Mesothelial cell of epicardium (in vitro differentiated cells): ENCODE measurements at regions not wholly inside any gene's neighbourhood (a gene's known extent, or its start where the extent isn't known, plus 50 kb on each side); places are given as distances from the start of the nearest gene placed in this dataset.

ENCODE experiments used
- DNase-seq, 2 experiments: peaks; one replicate each; pipeline ENCODE4 v3.0.0; 2021; ENCODE audit warnings: low spot score in 2 of 2; ENCODE audit not compliant: unreplicated experiment in 2 of 2
- H3K27ac Mint-ChIP-seq: 2 replicates; pipeline ENCODE4 v1.8.0; 2021; ENCODE audit warnings: mixed read lengths
- H3K27me3 Mint-ChIP-seq: 2 replicates; pipeline ENCODE4 v1.8.0; 2021; ENCODE audit warnings: low read depth, mixed read lengths
- H3K36me3 Mint-ChIP-seq: 2 replicates; pipeline ENCODE4 v1.8.0; 2021; ENCODE audit warnings: mixed read lengths
- H3K4me1 Mint-ChIP-seq: 2 replicates; pipeline ENCODE4 v1.8.0; 2021; ENCODE audit warnings: mixed read lengths
- H3K4me3 Mint-ChIP-seq: 2 replicates; pipeline ENCODE4 v1.8.0; 2021; ENCODE audit warnings: mild to moderate bottlenecking, moderate library complexity, mixed read lengths
- H3K9me3 Mint-ChIP-seq: 2 replicates; pipeline ENCODE4 v1.8.0; 2021; ENCODE audit warnings: mixed read lengths
- TF ChIP-seq, protein P1 (sequence below): fragments of 200-600 bp; sonication (generic); IDR thresholded peaks from one replicate; pipeline ENCODE4 v1.5.0; 2021; ENCODE audit warnings: antibody characterized with exemption; ENCODE audit not compliant: unreplicated experiment

DNA sequence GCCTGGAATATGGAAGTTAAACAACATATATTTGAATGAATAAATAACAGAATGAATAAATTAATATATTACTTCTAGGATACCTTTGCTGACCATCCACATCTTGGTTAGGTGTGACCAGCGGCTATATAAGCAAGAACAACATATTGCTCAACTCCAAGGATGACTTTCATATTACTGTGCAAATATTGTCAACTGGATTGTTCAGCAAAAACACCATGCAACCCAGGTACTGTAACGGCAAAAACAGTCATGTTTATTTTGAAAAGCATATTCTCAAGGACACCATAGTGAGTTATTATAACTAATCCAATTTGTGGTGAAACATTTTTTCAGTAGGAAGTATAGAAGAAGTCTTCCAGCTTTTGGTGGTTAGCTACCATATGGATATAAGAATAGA, 907.9 kb downstream of the IGSF11 start:
- H3K4me3 Mint-ChIP-seq, result no peak overlapping the region
- TF ChIP-seq, protein P1, sequence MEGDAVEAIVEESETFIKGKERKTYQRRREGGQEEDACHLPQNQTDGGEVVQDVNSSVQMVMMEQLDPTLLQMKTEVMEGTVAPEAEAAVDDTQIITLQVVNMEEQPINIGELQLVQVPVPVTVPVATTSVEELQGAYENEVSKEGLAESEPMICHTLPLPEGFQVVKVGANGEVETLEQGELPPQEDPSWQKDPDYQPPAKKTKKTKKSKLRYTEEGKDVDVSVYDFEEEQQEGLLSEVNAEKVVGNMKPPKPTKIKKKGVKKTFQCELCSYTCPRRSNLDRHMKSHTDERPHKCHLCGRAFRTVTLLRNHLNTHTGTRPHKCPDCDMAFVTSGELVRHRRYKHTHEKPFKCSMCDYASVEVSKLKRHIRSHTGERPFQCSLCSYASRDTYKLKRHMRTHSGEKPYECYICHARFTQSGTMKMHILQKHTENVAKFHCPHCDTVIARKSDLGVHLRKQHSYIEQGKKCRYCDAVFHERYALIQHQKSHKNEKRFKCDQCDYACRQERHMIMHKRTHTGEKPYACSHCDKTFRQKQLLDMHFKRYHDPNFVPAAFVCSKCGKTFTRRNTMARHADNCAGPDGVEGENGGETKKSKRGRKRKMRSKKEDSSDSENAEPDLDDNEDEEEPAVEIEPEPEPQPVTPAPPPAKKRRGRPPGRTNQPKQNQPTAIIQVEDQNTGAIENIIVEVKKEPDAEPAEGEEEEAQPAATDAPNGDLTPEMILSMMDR, result no peak
- H3K36me3 Mint-ChIP-seq, result no peaks in the 10 kb centered on the region
- no peaks in the 10 kb centered on the region for H3K9me3 Mint-ChIP-seq
- no peaks in the 10 kb centered on the region for H3K27me3 Mint-ChIP-seq
- H3K4me1 Mint-ChIP-seq, result no peaks in the 10 kb centered on the region
- DNase-seq, result no peak
- no peak overlapping the region for H3K27ac Mint-ChIP-seq

DNA sequence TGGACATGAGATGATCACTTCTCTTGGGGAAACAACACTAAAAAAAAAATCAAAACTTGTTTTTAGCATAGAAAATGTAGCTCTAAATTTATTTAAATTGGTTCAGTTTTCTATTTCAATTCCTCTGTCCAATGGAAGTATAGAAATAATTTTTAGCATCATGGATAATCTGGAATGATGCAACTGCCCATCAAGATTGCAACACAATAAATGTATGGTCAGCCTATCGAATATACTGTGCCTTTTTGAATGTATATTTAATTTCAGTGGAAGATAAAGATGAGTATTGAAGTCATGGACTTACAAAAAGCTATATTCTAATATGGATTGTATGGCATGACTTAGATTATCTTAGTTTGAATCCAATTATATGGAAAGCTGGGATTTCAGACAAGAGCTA, 906.7 kb downstream of the IGSF11 start:
- no peak overlapping the region for H3K27ac Mint-ChIP-seq
- no peaks in the 10 kb centered on the region for H3K9me3 Mint-ChIP-seq
- DNase-seq, result no peak
- H3K36me3 Mint-ChIP-seq, result no peaks in the 10 kb centered on the region
- no peaks in the 10 kb centered on the region for H3K27me3 Mint-ChIP-seq
- no peaks in the 10 kb centered on the region for H3K4me1 Mint-ChIP-seq
- H3K4me3 Mint-ChIP-seq, result no peak overlapping the region
- TF ChIP-seq, protein P1, result no peak

DNA sequence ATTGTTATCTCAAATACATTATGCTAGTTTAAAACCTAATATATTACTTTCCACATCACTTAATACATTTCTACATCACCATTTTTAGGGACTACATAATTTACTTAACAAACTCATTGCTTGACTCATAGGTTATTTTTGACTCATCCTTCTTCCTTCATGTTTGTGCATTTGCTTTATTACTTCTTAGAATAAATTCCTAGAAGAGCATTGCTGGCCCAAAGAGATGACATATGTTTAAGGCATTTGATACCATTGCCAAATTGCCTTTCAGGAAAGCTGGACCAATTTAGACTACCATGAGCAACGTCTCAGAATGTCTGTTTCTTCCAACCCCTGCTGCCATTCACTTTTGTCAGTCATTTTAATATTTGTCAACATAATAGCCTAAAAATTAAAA, 905.8 kb downstream of the IGSF11 start:
- TF ChIP-seq, protein P1, result no peak
- Mint-ChIP-seq H3K4me3 (no peak overlapping the region), H3K4me1 (no peaks in the 10 kb centered on the region), H3K36me3 (no peaks in the 10 kb centered on the region), H3K9me3 (no peaks in the 10 kb centered on the region), H3K27me3 (no peaks in the 10 kb centered on the region), H3K27ac (no peak overlapping the region)
- no peak for DNase-seq

DNA sequence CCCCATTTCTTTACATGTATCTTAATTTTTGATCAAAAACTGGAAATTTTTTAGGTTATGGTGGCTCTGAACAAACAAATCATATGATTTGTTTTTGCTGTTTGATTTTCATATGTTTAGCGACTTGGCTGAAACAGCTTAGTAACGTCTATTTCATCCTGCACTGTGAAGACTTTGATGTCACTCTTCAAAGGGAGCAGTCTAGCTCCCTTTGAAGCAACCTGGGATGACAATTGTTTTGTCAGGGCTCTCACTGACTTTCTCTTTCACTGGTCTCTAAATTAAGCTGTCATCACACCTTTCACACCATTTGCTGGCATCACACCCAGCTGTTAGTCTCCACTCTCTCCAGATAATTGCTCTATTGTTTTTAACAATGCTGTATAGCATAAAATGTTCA, 896.9 kb downstream of the IGSF11 start:
- H3K4me3 Mint-ChIP-seq, result no peak overlapping the region
- H3K36me3 Mint-ChIP-seq, result peaks cover 2% of the 10 kb centered on the region
- DNase-seq, result no peak
- H3K9me3 Mint-ChIP-seq, result peaks cover 35% of the 10 kb centered on the region
- no peaks in the 10 kb centered on the region for H3K4me1 Mint-ChIP-seq
- H3K27ac Mint-ChIP-seq, result no peak overlapping the region
- no peaks in the 10 kb centered on the region for H3K27me3 Mint-ChIP-seq
- TF ChIP-seq, protein P1, result no peak

DNA sequence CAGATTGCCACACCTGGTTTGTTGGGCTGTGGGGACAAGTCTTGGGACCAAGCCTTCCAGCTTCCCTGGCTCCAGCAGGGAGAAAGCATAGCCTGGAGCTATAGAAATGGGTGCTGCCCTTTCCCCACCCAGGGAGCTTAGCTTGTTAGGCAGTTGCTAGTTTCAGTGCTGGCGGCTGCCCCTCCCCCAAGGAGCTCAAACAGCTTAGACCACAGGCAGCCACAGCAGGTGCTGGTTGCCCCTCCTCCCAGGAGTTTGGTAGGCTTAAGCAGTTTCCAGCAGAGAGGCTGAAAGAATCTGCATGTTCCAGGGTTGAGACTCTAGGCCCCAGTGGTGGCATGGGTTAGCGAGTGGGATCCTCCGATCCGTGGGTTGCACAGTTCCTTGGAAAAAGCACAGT, 889.7 kb downstream of the IGSF11 start:
- Mint-ChIP-seq H3K36me3 (peaks cover 2% of the 10 kb centered on the region), H3K9me3 (peaks cover 31% of the 10 kb centered on the region), H3K4me1 (no peaks in the 10 kb centered on the region), H3K27me3 (no peaks in the 10 kb centered on the region), H3K27ac (no peak overlapping the region), H3K4me3 (no peak overlapping the region)
- no peak for DNase-seq
- TF ChIP-seq, protein P1, result no peak
